Activated CD4-positive, alpha-beta T cell treated with anti-CD3 and anti-CD28 coated beads, Interleukin-2, amount 10 ng/mL, durations not matched to agents 24 days and 14 days (primary cell): ENCODE measurements at regions not wholly inside any gene's neighbourhood (a gene's known extent, or its start where the extent isn't known, plus 50 kb on each side); places are given as distances from the start of the nearest gene placed in this dataset.

Source experiments
- DNase-seq: peaks from one replicate; pipeline ENCODE4 v3.0.0; 2022
- H3K27ac Mint-ChIP-seq: one replicate; pipeline ENCODE4 v1.8.0; 2022; ENCODE audit warnings: mild to moderate bottlenecking, mixed read lengths
- H3K27me3 Mint-ChIP-seq: one replicate; pipeline ENCODE4 v1.8.0; 2022; ENCODE audit warnings: mixed read lengths
- H3K36me3 Mint-ChIP-seq: one replicate; pipeline ENCODE4 v1.8.0; 2022; ENCODE audit warnings: low read depth, mild to moderate bottlenecking, mixed read lengths
- H3K4me1 Mint-ChIP-seq: one replicate; pipeline ENCODE4 v1.8.0; 2021; ENCODE audit warnings: mixed read lengths
- H3K4me3 Mint-ChIP-seq: one replicate; pipeline ENCODE4 v1.8.0; 2022; ENCODE audit warnings: mild to moderate bottlenecking, moderate library complexity, mixed read lengths
- H3K9me3 Mint-ChIP-seq: one replicate; pipeline ENCODE4 v1.8.0; 2021; ENCODE audit warnings: mixed read lengths
- intact Hi-C: fragments of 100-400 bp; cut with micrococcal nuclease; formaldehyde crosslinking; loops from one replicate; pipeline ENCODE4 v1.15.1; 2023

DNA sequence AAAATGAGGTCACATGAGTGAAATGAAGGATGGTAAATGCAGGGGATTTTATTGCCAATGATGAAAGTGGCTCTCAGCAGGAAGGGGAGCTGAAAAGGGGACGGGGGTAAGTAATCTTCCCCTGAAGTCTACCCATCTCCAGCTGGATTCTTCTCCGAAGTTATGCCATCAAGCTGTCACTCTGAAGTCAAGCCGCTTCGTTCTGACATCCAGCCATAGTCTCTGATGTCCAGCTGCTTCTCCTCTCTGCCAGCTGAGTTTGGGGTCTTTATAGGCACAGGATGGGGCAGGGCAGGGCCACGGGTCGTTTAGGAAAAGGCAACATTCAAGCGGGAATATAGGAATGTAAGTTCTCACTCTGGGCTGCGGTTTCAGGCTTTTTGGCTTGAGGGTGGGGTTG lies 181.9 kb upstream of the ANO3 start:
- Mint-ChIP-seq H3K4me1 (no peaks in the 10 kb centered on the region), H3K4me3 (no peak overlapping the region), H3K27ac (no peak overlapping the region), H3K9me3 (no peaks in the 10 kb centered on the region), H3K36me3 (no peaks in the 10 kb centered on the region), H3K27me3 (no peaks in the 10 kb centered on the region)
- intact Hi-C loops, result no loop called here
- DNase-seq, result no peak

DNA sequence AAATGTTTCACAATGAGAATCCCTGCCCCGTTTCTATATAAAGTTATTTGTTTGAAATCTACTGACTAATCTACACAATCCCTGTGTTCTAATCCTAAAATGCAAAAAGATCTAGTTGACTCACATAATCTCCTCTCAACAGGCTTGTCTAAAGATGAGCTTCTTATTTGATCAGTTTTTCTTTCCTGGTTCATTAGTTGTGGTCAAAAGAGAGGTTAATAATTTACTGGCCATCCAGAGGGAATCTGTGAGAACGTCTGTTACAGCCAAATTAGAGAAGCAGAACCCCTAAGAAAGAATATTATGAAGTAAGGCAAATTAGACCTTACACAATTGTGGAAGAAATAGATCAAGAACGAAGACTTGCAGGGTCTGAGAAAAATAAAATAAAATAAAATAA lies 173.7 kb upstream of the ANO3 start:
- Mint-ChIP-seq H3K27ac (no peak overlapping the region), H3K27me3 (no peaks in the 10 kb centered on the region), H3K4me3 (no peak overlapping the region), H3K36me3 (no peaks in the 10 kb centered on the region), H3K4me1 (no peaks in the 10 kb centered on the region), H3K9me3 (no peaks in the 10 kb centered on the region)
- intact Hi-C loops, result no loop called here
- DNase-seq, result no peak

DNA sequence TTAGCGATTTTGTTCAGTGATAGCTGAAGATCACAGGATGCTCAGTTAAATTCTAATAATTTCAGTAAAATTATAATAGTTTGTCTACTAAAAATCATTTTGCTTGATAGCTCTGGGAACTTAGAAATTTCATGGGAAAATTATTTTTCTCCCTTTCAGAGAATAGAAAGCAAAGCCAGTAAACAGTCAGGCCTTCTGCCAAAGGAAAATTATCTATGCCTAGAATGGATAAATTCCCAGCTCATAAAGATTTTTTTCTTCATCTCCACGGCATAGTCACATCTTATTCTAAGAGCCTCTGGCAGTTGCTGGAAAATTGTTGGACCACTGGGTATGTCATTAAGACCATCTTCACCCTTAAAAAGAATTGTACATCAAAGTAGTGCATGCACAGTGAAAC lies 169.6 kb upstream of the ANO3 start:
- no peaks in the 10 kb centered on the region for H3K36me3 Mint-ChIP-seq
- intact Hi-C loops, result no loop called here

GRCh38 chr11:26186389-26186788 lies 145.5 kb upstream of the ANO3 start:
- intact Hi-C loops, result no loop called here
- no peak for DNase-seq
- Mint-ChIP-seq H3K27ac (no peak overlapping the region), H3K4me3 (no peak overlapping the region), H3K36me3 (no peaks in the 10 kb centered on the region), H3K27me3 (no peaks in the 10 kb centered on the region), H3K4me1 (no peaks in the 10 kb centered on the region), H3K9me3 (peaks cover 3% of the 10 kb centered on the region)

More for the DNA sequence above, 169.6 kb upstream of the ANO3 start:
- Mint-ChIP-seq H3K9me3 (no peaks in the 10 kb centered on the region), H3K4me1 (no peaks in the 10 kb centered on the region), H3K4me3 (no peak overlapping the region), H3K27me3 (no peaks in the 10 kb centered on the region), H3K27ac (no peak overlapping the region)
- DNase-seq, result no peak

- no peak for DNase-seq
- Mint-ChIP-seq H3K36me3 (no peaks in the 10 kb centered on the region), H3K4me3 (no peak overlapping the region), H3K27ac (no peak overlapping the region), H3K9me3 (peaks cover 3% of the 10 kb centered on the region), H3K27me3 (no peaks in the 10 kb centered on the region), H3K4me1 (no peaks in the 10 kb centered on the region)
- intact Hi-C loops, result no loop called here
These were observed 144.3 kb upstream of the ANO3 start for GRCh38 chr11:26187639-26188038.

GRCh38 chr11:26188554-26188953 lies 143.4 kb upstream of the ANO3 start:
- no peaks in the 10 kb centered on the region for H3K4me1 Mint-ChIP-seq
- intact Hi-C loops, result no loop called here
- no peak overlapping the region for H3K4me3 Mint-ChIP-seq
- H3K36me3 Mint-ChIP-seq, result no peaks in the 10 kb centered on the region
- no peak overlapping the region for H3K27ac Mint-ChIP-seq
- no peak for DNase-seq
- H3K9me3 Mint-ChIP-seq, result peaks cover 3% of the 10 kb centered on the region
- H3K27me3 Mint-ChIP-seq, result no peaks in the 10 kb centered on the region

DNA sequence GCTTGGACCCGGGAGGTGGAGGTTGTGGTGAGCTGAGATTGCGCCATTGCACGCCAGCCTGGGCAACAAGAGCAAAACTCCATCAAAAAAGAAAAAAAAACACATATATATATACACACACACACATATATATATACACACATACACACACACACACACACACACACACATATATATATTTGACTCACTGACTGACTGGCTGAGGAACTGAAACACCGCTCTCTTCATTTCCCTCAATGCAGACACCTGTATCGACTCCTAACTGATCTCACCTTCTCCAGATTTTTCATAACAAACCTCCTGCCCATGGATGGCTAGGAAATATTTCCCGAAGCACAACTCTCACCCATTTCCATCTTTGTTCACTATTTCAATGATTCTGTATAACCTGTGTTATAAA lies 140.7 kb upstream of the ANO3 start:
- Mint-ChIP-seq H3K4me1 (no peaks in the 10 kb centered on the region), H3K27ac (no peak overlapping the region)
- intact Hi-C loops, result no loop called here

GRCh38 chr11:26193694-26194365 lies 138.1 kb upstream of the ANO3 start:
- Mint-ChIP-seq H3K4me1 (no peaks in the 10 kb centered on the region), H3K27ac (no peak overlapping the region), H3K27me3 (no peaks in the 10 kb centered on the region), H3K36me3 (no peaks in the 10 kb centered on the region), H3K9me3 (no peaks in the 10 kb centered on the region), H3K4me3 (no peak overlapping the region)
- no peak for DNase-seq
- intact Hi-C loops, result no loop called here

More for the DNA sequence above, 140.7 kb upstream of the ANO3 start:
- H3K9me3 Mint-ChIP-seq, result no peaks in the 10 kb centered on the region
- no peaks in the 10 kb centered on the region for H3K36me3 Mint-ChIP-seq
- H3K27me3 Mint-ChIP-seq, result no peaks in the 10 kb centered on the region
- no peak overlapping the region for H3K4me3 Mint-ChIP-seq
- DNase-seq, result no peak

DNA sequence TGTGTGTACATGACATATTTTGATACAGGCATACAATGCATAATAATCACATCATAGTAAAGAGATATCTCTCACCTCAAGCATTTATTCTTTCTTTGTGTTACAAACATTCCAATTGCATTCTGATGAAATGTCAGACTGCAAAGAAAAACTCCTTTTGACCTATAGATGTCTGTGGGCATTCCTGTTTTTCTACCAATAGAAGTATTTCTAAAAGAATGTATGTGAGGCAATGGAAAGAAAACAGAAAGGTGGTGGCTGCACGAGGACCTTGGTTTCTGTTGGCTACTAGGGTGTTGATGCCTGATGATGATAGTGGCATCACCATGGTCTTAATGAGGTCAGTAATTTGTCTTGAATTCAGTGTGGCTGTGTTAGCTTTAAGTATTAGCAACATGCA lies 137.0 kb upstream of the ANO3 start:
- DNase-seq, result no peak
- H3K9me3 Mint-ChIP-seq, result no peaks in the 10 kb centered on the region

GRCh38 chr11:26198532-26199096 lies 133.3 kb upstream of the ANO3 start:
- H3K4me3 Mint-ChIP-seq, result no peak overlapping the region
- H3K27ac Mint-ChIP-seq, result no peak overlapping the region
- no peaks in the 10 kb centered on the region for H3K9me3 Mint-ChIP-seq
- no peaks in the 10 kb centered on the region for H3K27me3 Mint-ChIP-seq
- H3K36me3 Mint-ChIP-seq, result no peaks in the 10 kb centered on the region
- no peak for DNase-seq
- no peaks in the 10 kb centered on the region for H3K4me1 Mint-ChIP-seq
- intact Hi-C loops, result no loop called here

More for the DNA sequence above, 137.0 kb upstream of the ANO3 start:
- Mint-ChIP-seq H3K27ac (no peak overlapping the region), H3K27me3 (no peaks in the 10 kb centered on the region), H3K4me1 (no peaks in the 10 kb centered on the region), H3K36me3 (no peaks in the 10 kb centered on the region), H3K4me3 (no peak overlapping the region)
- intact Hi-C loops, result no loop called here

GRCh38 chr11:26199331-26200095 lies 132.4 kb upstream of the ANO3 start:
- Mint-ChIP-seq H3K27me3 (no peaks in the 10 kb centered on the region), H3K9me3 (no peaks in the 10 kb centered on the region), H3K36me3 (no peaks in the 10 kb centered on the region), H3K4me3 (no peak overlapping the region), H3K27ac (no peak overlapping the region), H3K4me1 (no peaks in the 10 kb centered on the region)
- DNase-seq, result no peak
- intact Hi-C loops, result no loop called here

DNA sequence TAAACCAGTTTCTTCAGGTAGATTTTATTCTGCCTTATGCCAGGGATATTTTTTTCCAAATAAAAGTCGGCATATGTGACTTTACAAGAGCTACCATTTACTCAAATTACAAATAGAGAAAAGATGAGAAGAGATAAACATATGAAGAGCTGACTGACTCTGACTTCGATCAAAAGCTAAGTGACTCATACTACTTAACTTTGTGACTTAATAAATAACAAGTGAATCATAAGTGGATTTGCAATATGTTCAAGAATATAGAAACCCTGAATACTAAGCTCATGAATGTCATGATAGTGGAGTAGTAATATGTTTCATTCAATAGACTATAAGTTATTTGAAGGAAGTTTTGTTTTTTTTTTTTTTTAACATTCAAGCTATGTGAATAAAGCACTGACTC lies 130.5 kb upstream of the ANO3 start:
- DNase-seq, result no peak
- H3K36me3 Mint-ChIP-seq, result no peaks in the 10 kb centered on the region
- no peak overlapping the region for H3K27ac Mint-ChIP-seq
- intact Hi-C loops, result no loop called here
- no peak overlapping the region for H3K4me3 Mint-ChIP-seq
- H3K4me1 Mint-ChIP-seq, result no peaks in the 10 kb centered on the region
- no peaks in the 10 kb centered on the region for H3K9me3 Mint-ChIP-seq
- H3K27me3 Mint-ChIP-seq, result no peaks in the 10 kb centered on the region

- Mint-ChIP-seq H3K27me3 (no peaks in the 10 kb centered on the region), H3K9me3 (no peaks in the 10 kb centered on the region), H3K27ac (no peak overlapping the region), H3K4me1 (no peaks in the 10 kb centered on the region), H3K4me3 (no peak overlapping the region), H3K36me3 (no peaks in the 10 kb centered on the region)
- no peak for DNase-seq
- intact Hi-C loops, result no loop called here
These were observed 129.2 kb upstream of the ANO3 start for GRCh38 chr11:26202754-26203153.

GRCh38 chr11:26204101-26204500 lies 127.8 kb upstream of the ANO3 start:
- no peak for DNase-seq
- Mint-ChIP-seq H3K36me3 (no peaks in the 10 kb centered on the region), H3K9me3 (peaks cover 1% of the 10 kb centered on the region), H3K27ac (no peak overlapping the region), H3K27me3 (no peaks in the 10 kb centered on the region), H3K4me1 (no peaks in the 10 kb centered on the region), H3K4me3 (no peak overlapping the region)
- intact Hi-C loops, result no loop called here
